Fibroblast of villous mesenchyme (primary cell): ENCODE measurements at regions not wholly inside any gene's neighbourhood (a gene's known extent, or its start where the extent isn't known, plus 50 kb on each side); places are given as distances from the start of the nearest gene placed in this dataset.

Experiments
- DNase-seq: peaks from one replicate; pipeline ENCODE4 v3.0.0-alpha.2; 2010; ENCODE audit warnings: low read depth
- H3K4me3 ChIP-seq: 2 replicates; pipeline ENCODE4 v1.5.1; 2011; ENCODE audit warnings: low read depth, mild to moderate bottlenecking, low read length
- TF ChIP-seq, protein P1 (sequence below): IDR thresholded peaks from 2 replicates; pipeline ENCODE4 v1.5.1; 2012; ENCODE audit warnings: low read depth, mild to moderate bottlenecking, low read length; ENCODE audit not compliant: insufficient read depth

DNA sequence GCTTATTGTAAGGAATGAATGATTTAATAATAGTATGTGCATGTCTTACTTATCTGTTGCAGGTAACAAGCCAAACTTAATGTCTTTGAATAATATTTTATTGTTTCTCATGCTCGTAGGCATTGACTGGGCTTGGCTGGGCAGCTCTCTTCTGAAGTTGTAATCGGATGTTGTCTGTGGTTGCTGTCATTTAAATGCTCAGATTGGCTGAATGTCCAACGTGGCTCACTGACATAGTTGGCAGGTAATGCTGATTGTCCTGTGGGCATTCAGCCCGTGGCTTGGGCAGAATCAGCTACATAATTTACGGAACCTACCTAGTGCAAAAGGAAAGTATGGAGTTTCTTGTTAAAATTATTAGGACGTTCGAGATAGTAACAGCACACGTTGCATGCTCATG, 297.4 kb upstream of the GBE1 start:
- no peak for DNase-seq
- no peak overlapping the region for H3K4me3 ChIP-seq
- TF ChIP-seq, protein P1, sequence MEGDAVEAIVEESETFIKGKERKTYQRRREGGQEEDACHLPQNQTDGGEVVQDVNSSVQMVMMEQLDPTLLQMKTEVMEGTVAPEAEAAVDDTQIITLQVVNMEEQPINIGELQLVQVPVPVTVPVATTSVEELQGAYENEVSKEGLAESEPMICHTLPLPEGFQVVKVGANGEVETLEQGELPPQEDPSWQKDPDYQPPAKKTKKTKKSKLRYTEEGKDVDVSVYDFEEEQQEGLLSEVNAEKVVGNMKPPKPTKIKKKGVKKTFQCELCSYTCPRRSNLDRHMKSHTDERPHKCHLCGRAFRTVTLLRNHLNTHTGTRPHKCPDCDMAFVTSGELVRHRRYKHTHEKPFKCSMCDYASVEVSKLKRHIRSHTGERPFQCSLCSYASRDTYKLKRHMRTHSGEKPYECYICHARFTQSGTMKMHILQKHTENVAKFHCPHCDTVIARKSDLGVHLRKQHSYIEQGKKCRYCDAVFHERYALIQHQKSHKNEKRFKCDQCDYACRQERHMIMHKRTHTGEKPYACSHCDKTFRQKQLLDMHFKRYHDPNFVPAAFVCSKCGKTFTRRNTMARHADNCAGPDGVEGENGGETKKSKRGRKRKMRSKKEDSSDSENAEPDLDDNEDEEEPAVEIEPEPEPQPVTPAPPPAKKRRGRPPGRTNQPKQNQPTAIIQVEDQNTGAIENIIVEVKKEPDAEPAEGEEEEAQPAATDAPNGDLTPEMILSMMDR, result no peak

DNA sequence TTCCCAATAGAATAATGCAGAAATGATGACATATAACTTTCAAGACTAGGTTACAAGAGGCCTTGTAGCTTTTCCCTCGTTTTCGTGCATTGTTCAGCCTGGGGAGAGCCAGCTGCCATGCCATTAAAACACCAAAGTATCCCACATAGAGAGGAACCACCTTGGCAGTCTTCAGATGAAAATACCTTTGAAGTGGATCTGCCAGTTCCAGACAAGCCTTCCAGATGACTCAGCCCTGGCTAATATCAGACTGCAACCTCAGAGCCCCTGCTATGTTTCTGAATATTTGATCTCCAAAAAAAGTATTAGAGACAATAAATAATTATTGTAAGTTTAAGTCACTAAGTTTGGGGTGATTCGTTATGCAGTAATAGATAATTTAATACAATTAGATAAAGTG, 294.3 kb upstream of the GBE1 start:
- H3K4me3 ChIP-seq, result no peak overlapping the region
- TF ChIP-seq, protein P1, result no peak
- DNase-seq, result no peak

DNA sequence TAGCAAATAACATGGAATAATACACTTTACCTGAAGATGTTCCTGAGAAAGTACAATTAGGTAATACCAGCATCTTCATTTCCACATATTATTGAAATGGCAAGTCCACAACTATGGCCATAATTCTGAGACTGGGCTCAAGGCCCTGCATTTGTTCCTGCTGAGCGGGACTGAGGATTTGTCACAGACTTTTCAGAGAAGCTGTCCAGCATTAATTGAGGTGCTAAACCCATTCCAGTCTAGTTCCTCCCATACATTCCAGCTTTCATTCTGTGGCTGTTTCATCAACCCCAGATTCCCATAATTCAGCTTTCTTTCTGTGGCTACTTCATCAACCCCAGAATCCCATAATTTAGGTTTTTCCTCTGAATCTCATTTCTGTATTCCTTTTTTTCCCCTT, 293.4 kb upstream of the GBE1 start:
- TF ChIP-seq, protein P1, result no peak
- H3K4me3 ChIP-seq, result no peak overlapping the region
- DNase-seq, result no peak

DNA sequence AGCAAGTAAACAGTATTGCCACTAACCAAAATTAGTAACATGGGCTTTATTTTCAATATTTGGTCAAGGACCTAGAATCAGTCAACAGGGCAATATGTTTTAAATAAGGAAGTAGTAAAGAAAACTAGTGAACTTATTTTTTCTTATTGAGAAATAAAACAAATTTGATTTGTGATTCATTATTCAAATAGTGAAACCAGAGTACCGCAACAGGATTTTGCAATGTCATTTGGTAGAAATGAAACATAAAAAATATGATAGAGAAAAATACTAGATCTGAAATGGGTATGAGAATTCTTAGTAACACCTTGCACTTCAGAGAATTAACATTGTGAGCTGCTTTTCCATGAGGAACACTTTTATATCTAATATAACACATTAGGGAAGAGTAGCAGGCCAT, 291.8 kb upstream of the GBE1 start:
- no peak overlapping the region for H3K4me3 ChIP-seq
- DNase-seq, result no peak
- TF ChIP-seq, protein P1, result no peak

DNA sequence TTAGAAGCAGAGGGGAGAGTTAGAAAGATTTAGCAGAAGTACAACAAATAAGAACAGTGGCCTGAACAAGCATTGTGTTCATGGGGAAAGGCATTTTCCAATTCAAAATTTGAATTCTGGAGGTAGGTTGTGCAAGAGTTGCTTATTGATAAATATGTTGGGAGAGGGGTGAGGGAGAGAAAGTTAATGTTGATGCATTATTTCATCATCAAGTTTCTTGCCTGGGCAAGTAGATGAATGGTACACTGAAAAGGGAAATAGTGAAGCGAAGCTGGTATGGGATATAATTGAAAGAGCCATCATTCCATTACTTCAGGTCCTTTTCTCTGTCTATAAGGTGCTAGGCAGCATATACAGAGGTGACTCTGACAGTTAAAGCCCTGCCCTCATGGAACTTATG, 288.9 kb upstream of the GBE1 start:
- TF ChIP-seq, protein P1, result no peak
- H3K4me3 ChIP-seq, result no peak overlapping the region
- DNase-seq, result no peak

DNA sequence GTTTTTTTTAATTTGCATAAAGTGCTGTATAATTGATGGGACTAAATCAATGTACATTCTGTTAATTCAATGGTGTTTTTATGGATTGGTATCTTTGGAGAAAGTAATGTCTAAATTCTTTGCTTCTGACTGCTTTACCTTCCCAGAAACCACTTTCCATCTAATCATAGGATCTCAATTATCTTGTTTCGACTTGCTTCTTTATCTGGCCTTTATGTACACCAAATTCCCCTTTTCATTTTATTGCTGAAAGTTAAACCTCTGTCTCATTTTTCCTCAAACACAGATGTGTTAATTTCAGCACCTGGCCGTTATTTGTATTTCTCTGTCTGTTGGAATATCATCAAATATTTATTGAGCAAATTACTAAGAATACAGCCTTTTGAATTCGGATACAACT, 287.3 kb upstream of the GBE1 start:
- H3K4me3 ChIP-seq, result no peak overlapping the region
- no peak for DNase-seq
- TF ChIP-seq, protein P1, result no peak

DNA sequence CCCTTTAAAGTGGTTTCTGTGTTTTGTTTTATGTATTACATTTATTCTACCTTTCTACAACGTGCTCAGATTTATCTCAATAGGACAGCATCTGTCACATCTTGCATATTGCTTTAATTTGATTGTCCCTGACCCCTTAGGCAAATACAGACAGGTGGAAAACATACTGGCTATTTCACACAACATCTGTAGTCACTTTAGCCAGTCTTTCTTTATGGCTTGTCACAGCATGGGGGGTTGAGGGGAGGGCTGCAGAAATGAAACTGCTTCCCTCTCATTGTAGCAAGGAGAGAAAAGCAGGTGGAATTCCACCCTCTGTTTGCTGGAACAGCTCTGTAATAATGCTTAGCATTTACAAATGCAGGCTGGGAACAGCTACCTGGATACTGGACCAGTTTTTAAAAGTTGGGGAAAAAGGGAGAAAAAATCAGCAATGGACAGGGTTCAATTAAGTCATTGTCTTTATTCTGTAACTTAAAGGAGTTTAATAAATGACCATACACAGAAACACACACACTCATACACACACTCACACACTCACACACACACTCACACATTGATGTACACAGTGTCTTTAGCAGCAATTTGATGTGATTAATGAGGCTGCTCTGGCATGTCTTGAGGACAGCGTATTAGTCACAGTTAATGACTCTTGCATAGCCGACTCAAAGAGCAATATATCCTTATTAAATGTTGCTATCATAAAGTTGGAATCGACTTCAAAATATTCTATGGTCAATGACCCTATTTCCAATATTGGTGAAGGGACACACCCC, 283.7 kb upstream of the GBE1 start:
- TF ChIP-seq, protein P1, result no peak
- no peak for DNase-seq
- no peak overlapping the region for H3K4me3 ChIP-seq
